H9 (cell line): ENCODE measurements at regions not wholly inside any gene's neighbourhood (a gene's known extent, or its start where the extent isn't known, plus 50 kb on each side); places are given as distances from the start of the nearest gene placed in this dataset.

ENCODE experiments used
- DNase-seq: peaks from one replicate; pipeline ENCODE4 v3.0.0-alpha.2; 2017
- H2AFZ ChIP-seq: one replicate; pipeline ENCODE4 v1.6.1; 2013; ENCODE audit warnings: mild to moderate bottlenecking, low read length, control low read depth, moderate library complexity
- H2AK5ac ChIP-seq: 2 replicates; pipeline ENCODE4 v1.6.1; 2013; ENCODE audit warnings: low read length, control low read depth, mixed read lengths; ENCODE audit not compliant: insufficient read length
- H2BK120ac ChIP-seq: one replicate; pipeline ENCODE4 v1.6.1; 2013; ENCODE audit warnings: low read depth, mild to moderate bottlenecking, low read length, control low read depth, inconsistent platforms; ENCODE audit not compliant: poor library complexity, severe bottlenecking
- H2BK12ac ChIP-seq: 2 replicates; pipeline ENCODE4 v1.6.1; 2013; ENCODE audit warnings: low read length, control low read depth, mixed read lengths, low read depth; ENCODE audit not compliant: insufficient read length
- H2BK15ac ChIP-seq: 2 replicates; pipeline ENCODE4 v1.6.1; 2013; ENCODE audit warnings: low read depth, low read length, control low read depth
- H2BK20ac ChIP-seq: one replicate; pipeline ENCODE4 v1.6.1; 2013; ENCODE audit warnings: low read depth, mild to moderate bottlenecking, low read length, control low read depth, inconsistent platforms; ENCODE audit not compliant: poor library complexity, severe bottlenecking
- H2BK5ac ChIP-seq: 2 replicates; pipeline ENCODE4 v1.6.1; 2013; ENCODE audit warnings: low read length, control low read depth, mixed read lengths; ENCODE audit not compliant: insufficient read length
- H3K14ac ChIP-seq: 2 replicates; pipeline ENCODE4 v1.6.1; 2013; ENCODE audit warnings: low read length, control low read depth; ENCODE audit not compliant: insufficient read depth
- H3K18ac ChIP-seq: 2 replicates; pipeline ENCODE4 v1.6.1; 2013; ENCODE audit warnings: low read depth, mild to moderate bottlenecking, mixed read lengths, low read length, control low read depth; ENCODE audit not compliant: insufficient read length
- H3K23ac ChIP-seq: 2 replicates; pipeline ENCODE4 v1.6.1; 2013; ENCODE audit warnings: low read length, control low read depth, mixed read lengths, low read depth; ENCODE audit not compliant: insufficient read length
- H3K23me2 ChIP-seq: 2 replicates; pipeline ENCODE4 v1.6.1; 2013; ENCODE audit warnings: low read depth, mild to moderate bottlenecking, mixed read lengths, low read length, control low read depth; ENCODE audit not compliant: insufficient read length, poor library complexity, severe bottlenecking
- H3K27ac ChIP-seq: 2 replicates; pipeline ENCODE4 v1.5.1; 2013; ENCODE audit warnings: low read length, control low read depth, mixed read lengths, low read depth; ENCODE audit not compliant: insufficient read length
- H3K27me3 ChIP-seq: 2 replicates; pipeline ENCODE4 v1.6.1; 2013; ENCODE audit warnings: low read length, control low read depth, inconsistent platforms; ENCODE audit not compliant: insufficient read depth
- H3K4ac ChIP-seq: 2 replicates; pipeline ENCODE4 v1.6.1; 2013; ENCODE audit warnings: low read depth, mild to moderate bottlenecking, control low read depth, inconsistent platforms, low read length, moderate library complexity
- H3K4me1 ChIP-seq: 2 replicates; pipeline ENCODE4 v1.6.1; 2013; ENCODE audit warnings: low read length, control low read depth, inconsistent platforms; ENCODE audit not compliant: insufficient read depth
- H3K4me2 ChIP-seq: 2 replicates; pipeline ENCODE4 v1.6.1; 2013; ENCODE audit warnings: low read length, control low read depth, mixed read lengths; ENCODE audit not compliant: insufficient read length, insufficient read depth
- H3K56ac ChIP-seq: 2 replicates; pipeline ENCODE4 v1.6.1; 2013; ENCODE audit warnings: low read depth, mild to moderate bottlenecking, mixed read lengths, low read length, control low read depth; ENCODE audit not compliant: insufficient read length
- H3K79me1 ChIP-seq: 2 replicates; pipeline ENCODE4 v1.6.1; 2013; ENCODE audit warnings: low read depth, mild to moderate bottlenecking, moderate library complexity, low read length, control low read depth, inconsistent platforms; ENCODE audit not compliant: insufficient read depth, poor library complexity, severe bottlenecking
- H3K79me2 ChIP-seq: 2 replicates; pipeline ENCODE4 v1.6.1; 2013; ENCODE audit warnings: low read length, control low read depth, inconsistent platforms; ENCODE audit not compliant: insufficient read depth
- H3K9ac ChIP-seq: 2 replicates; pipeline ENCODE4 v1.6.1; 2013; ENCODE audit warnings: low read length, control low read depth, mixed read lengths; ENCODE audit not compliant: insufficient read length; ENCODE audit errors: extremely low read depth
- H3K9me3 ChIP-seq: one replicate; pipeline ENCODE4 v1.6.1; 2013; ENCODE audit warnings: low read depth, low read length, inconsistent platforms; ENCODE audit not compliant: control insufficient read depth
- H3T11ph ChIP-seq: one replicate; pipeline ENCODE4 v1.6.1; 2013; ENCODE audit warnings: mild to moderate bottlenecking, low read length, control low read depth, inconsistent platforms
- H4K20me1 ChIP-seq: one replicate; pipeline ENCODE4 v1.6.1; 2013; ENCODE audit not compliant: control insufficient read depth, insufficient read length, insufficient read depth
- H4K5ac ChIP-seq: 2 replicates; pipeline ENCODE4 v1.6.1; 2013; ENCODE audit warnings: low read depth, mild to moderate bottlenecking, mixed read lengths, low read length, control low read depth; ENCODE audit not compliant: insufficient read length
- H4K8ac ChIP-seq: replicated peaks from 2 replicates; pipeline ENCODE4 v1.6.1; 2013; ENCODE audit warnings: low read length, control low read depth, mixed read lengths, low read depth; ENCODE audit not compliant: insufficient read length
- H4K91ac ChIP-seq: 2 replicates; pipeline ENCODE4 v1.6.1; 2013; ENCODE audit warnings: low read depth, mild to moderate bottlenecking, moderate library complexity, mixed read lengths, low read length, control low read depth; ENCODE audit not compliant: insufficient read length
- H3K27ac Mint-ChIP-seq, 3 experiments: 2 replicates in 2 of 3; 3 replicates in 1 of 3; pipeline ENCODE4 v1.8.0; 2020 to 2021; ENCODE audit warnings: mixed read lengths in 3 of 3, mild to moderate bottlenecking in 1 of 3, moderate library complexity in 1 of 3
- H3K27me3 Mint-ChIP-seq: 2 replicates; pipeline ENCODE4 v1.8.0; 2021; ENCODE audit warnings: low read depth, mild to moderate bottlenecking, moderate library complexity, mixed read lengths
- H3K36me3 Mint-ChIP-seq, 3 experiments: 2 replicates in 2 of 3; 3 replicates in 1 of 3; pipeline ENCODE4 v1.8.0; 2020 to 2021; ENCODE audit warnings: low read depth in 3 of 3, mixed read lengths in 3 of 3; ENCODE audit not compliant: insufficient read depth in 1 of 3
- H3K4me1 Mint-ChIP-seq, 2 experiments: 2 replicates each; pipeline ENCODE4 v1.8.0; 2020; ENCODE audit warnings: mixed read lengths in 2 of 2
- H3K4me3 Mint-ChIP-seq, 2 experiments: 2 replicates in 1 of 2; 3 replicates in 1 of 2; pipeline ENCODE4 v1.8.0; 2020 to 2021; ENCODE audit warnings: mild to moderate bottlenecking in 2 of 2, mixed read lengths in 2 of 2, moderate library complexity in 1 of 2
- H3K9me3 Mint-ChIP-seq, 2 experiments: 2 replicates in 1 of 2; 3 replicates in 1 of 2; pipeline ENCODE4 v1.8.0; 2020; ENCODE audit warnings: mild to moderate bottlenecking in 2 of 2, mixed read lengths in 2 of 2, moderate library complexity in 1 of 2
- CTCF ChIP-seq: fragments of 200-600 bp; sonication (generic); conservative IDR thresholded peaks from 3 replicates; pipeline ENCODE4 v1.8.0; 2021; ENCODE audit warnings: antibody characterized with exemption, mild to moderate bottlenecking
- WGBS: extraction: QIAGEN DNeasy Blood & Tissue Kit; methylation state at CpG from one replicate; pipeline ENCODE4 v1.1.7; 2013; ENCODE audit warnings: missing lambda C conversion rate, low lambda C conversion rate, mixed read lengths; ENCODE audit not compliant: insufficient read length; ENCODE audit errors: extremely low coverage; 5-methylcytosine and 5-hydroxymethylcytosine counted together

- H4K20me1 ChIP-seq, result no peaks in the 10 kb centered on the region
- Mint-ChIP-seq H3K4me3 (no peak overlapping the region), H3K9me3 (no peaks in the 10 kb centered on the region; a peak in 1 of 5 replicates), H3K4me1 (no peaks in the 10 kb centered on the region), H3K27ac (no peak overlapping the region), H3K36me3 (no peaks in the 10 kb centered on the region), H3K27me3 (no peaks in the 10 kb centered on the region)
- no peak overlapping the region for H3K4me2 ChIP-seq
- H2BK20ac ChIP-seq, result no peak overlapping the region
- H3K23me2 ChIP-seq, result no peaks in the 10 kb centered on the region
- no peak overlapping the region for H2BK5ac ChIP-seq
- H3K9ac ChIP-seq, result no peak overlapping the region
- TF ChIP-seq CTCF, result no peak
- H3K18ac ChIP-seq, result no peak overlapping the region
- no peak overlapping the region for H4K91ac ChIP-seq
- H3K56ac ChIP-seq, result no peak overlapping the region
- H3K23ac ChIP-seq, result no peak overlapping the region
- H4K8ac ChIP-seq, result no peak overlapping the region
- no peak overlapping the region for H3K14ac ChIP-seq
- no peak for DNase-seq
- no peak overlapping the region for H3K27ac ChIP-seq
- H2AK5ac ChIP-seq, result no peak overlapping the region
- no peak overlapping the region for H2AFZ ChIP-seq
- no peaks in the 10 kb centered on the region for H3K27me3 ChIP-seq
- H2BK12ac ChIP-seq, result no peak overlapping the region
- no peak overlapping the region for H3T11ph ChIP-seq
- H3K79me2 ChIP-seq, result no peaks in the 10 kb centered on the region
- H3K79me1 ChIP-seq, result no peaks in the 10 kb centered on the region
- no peak overlapping the region for H2BK15ac ChIP-seq
- no peaks in the 10 kb centered on the region for H3K4me1 ChIP-seq
- H3K9me3 ChIP-seq, result no peaks in the 10 kb centered on the region
- H2BK120ac ChIP-seq, result no peak overlapping the region
- H4K5ac ChIP-seq, result no peak overlapping the region
- WGBS, result no CpG with 5 or more reads among the region's 2 CpGs
- H3K4ac ChIP-seq, result no peak overlapping the region
These were observed 100.1 kb downstream of the KLF6 start for GRCh38 chr10:3684891-3685290.
